Tibial artery (tissue), 4 donors: ENCODE measurements at regions not wholly inside any gene's neighbourhood (a gene's known extent, or its start where the extent isn't known, plus 50 kb on each side); places are given as distances from the start of the nearest gene placed in this dataset.

ENCODE experiments used
- DNase-seq, 2 donors: peaks; one replicate each; pipeline ENCODE4 v3.0.0-alpha.2; 2019
- H3K27ac ChIP-seq, 2 donors: fragments of 200-600 bp; sonication (generic) in 1 of 2; 1 replicate in 1 of 2; 2 replicates in 1 of 2; pipeline ENCODE4 v1.5.1; 2018 to 2019; ENCODE audit warnings: mild to moderate bottlenecking in 1 of 2
- H3K27me3 ChIP-seq, 2 donors: fragments of 200-600 bp; sonication (generic) in 1 of 2; one replicate each; pipeline versions ENCODE4 v1.5.1 to v1.6.0; 2016 to 2019
- H3K36me3 ChIP-seq, 3 donors: fragments of 200-600 bp; sonication (generic) in 2 of 3; one replicate each; pipeline ENCODE4 v1.5.1; 2016 to 2019; ENCODE audit warnings: mild to moderate bottlenecking in 2 of 3
- H3K4me1 ChIP-seq, 4 donors: fragments of 200-600 bp; sonication (generic) in 2 of 4; 1 replicate in 3 of 4; 2 replicates in 1 of 4; pipeline ENCODE4 v1.5.1; 2016 to 2019
- H3K4me3 ChIP-seq, 2 donors: fragments of 200-600 bp; sonication (generic) in 1 of 2; 1 replicate in 1 of 2; 2 replicates in 1 of 2; pipeline ENCODE4 v1.5.1; 2018 to 2019; ENCODE audit warnings: mild to moderate bottlenecking in 2 of 2
- H3K9me3 ChIP-seq, 3 donors: fragments of 200-600 bp; sonication (generic) in 1 of 3; one replicate each; pipeline ENCODE4 v1.5.1; 2016 to 2019
- intact Hi-C: fragments of 100-400 bp; cut with DNase I; formaldehyde crosslinking; loops from one replicate; pipeline ENCODE4 v1.15.0; 2023; ENCODE audit warnings: low total_unique reads
- TF ChIP-seq, protein P1 (sequence below), 2 experiments: fragments of 200-600 bp in 1 of 2; fragments of 450-650 bp in 1 of 2; IDR thresholded peaks; one replicate each; pipeline ENCODE4 v1.5.1; 2017 to 2019; ENCODE audit warnings: antibody characterized with exemption in 2 of 2, mild to moderate bottlenecking in 1 of 2, moderate library complexity in 1 of 2

DNA sequence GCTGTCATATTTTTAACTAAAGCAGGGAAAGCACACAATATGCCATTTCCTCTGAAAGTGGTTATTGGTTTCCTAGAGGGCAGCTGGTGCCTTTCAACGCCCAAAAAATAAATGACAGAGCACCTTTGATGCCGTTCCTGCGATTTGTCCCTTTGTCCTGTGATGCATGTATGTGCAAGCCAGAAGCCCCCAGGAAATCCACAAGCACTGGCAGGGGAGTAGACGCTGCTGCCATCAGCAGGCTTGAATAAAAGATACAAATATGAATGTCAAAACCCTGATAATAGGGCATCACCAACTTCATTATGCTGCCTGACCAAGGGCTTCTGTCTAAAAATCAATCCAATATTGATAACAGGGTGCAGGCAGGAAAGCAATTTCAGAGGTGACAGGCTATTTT lies 246.1 kb downstream of the FBXO15 start:
- no peak overlapping the region for H3K4me3 ChIP-seq
- intact Hi-C loops: no loop called here
- no peak overlapping the region for H3K27ac ChIP-seq
- no peak for DNase-seq
- TF ChIP-seq, protein P1, sequence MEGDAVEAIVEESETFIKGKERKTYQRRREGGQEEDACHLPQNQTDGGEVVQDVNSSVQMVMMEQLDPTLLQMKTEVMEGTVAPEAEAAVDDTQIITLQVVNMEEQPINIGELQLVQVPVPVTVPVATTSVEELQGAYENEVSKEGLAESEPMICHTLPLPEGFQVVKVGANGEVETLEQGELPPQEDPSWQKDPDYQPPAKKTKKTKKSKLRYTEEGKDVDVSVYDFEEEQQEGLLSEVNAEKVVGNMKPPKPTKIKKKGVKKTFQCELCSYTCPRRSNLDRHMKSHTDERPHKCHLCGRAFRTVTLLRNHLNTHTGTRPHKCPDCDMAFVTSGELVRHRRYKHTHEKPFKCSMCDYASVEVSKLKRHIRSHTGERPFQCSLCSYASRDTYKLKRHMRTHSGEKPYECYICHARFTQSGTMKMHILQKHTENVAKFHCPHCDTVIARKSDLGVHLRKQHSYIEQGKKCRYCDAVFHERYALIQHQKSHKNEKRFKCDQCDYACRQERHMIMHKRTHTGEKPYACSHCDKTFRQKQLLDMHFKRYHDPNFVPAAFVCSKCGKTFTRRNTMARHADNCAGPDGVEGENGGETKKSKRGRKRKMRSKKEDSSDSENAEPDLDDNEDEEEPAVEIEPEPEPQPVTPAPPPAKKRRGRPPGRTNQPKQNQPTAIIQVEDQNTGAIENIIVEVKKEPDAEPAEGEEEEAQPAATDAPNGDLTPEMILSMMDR (IDR thresholded peaks at IDR 0.05): no peak
- H3K9me3 ChIP-seq: no peaks in the 10 kb centered on the region
- H3K4me1 ChIP-seq: no peaks in the 10 kb centered on the region
- no peaks in the 10 kb centered on the region for H3K27me3 ChIP-seq
- no peaks in the 10 kb centered on the region for H3K36me3 ChIP-seq

- TF ChIP-seq, protein P1 (IDR thresholded peaks at IDR 0.05): no peak
- Histone ChIP-seq H3K27ac (no peak overlapping the region), H3K4me3 (no peak overlapping the region), H3K36me3 (no peaks in the 10 kb centered on the region), H3K9me3 (no peaks in the 10 kb centered on the region), H3K4me1 (no peaks in the 10 kb centered on the region), H3K27me3 (no peaks in the 10 kb centered on the region)
- DNase-seq: no peak
- intact Hi-C loops: no loop called here
Observed at GRCh38 chr18:73901151-73901550, 246.5 kb downstream of the FBXO15 start.

GRCh38 chr18:73900106-73900835 lies 247.4 kb downstream of the FBXO15 start:
- no peak overlapping the region for H3K27ac ChIP-seq
- no peak overlapping the region for H3K4me3 ChIP-seq
- H3K9me3 ChIP-seq: no peaks in the 10 kb centered on the region
- no peaks in the 10 kb centered on the region for H3K36me3 ChIP-seq
- intact Hi-C loops: no loop called here
- TF ChIP-seq, protein P1 (IDR thresholded peaks at IDR 0.05): no peak
- no peaks in the 10 kb centered on the region for H3K27me3 ChIP-seq
- H3K4me1 ChIP-seq: no peaks in the 10 kb centered on the region
- no peak for DNase-seq

DNA sequence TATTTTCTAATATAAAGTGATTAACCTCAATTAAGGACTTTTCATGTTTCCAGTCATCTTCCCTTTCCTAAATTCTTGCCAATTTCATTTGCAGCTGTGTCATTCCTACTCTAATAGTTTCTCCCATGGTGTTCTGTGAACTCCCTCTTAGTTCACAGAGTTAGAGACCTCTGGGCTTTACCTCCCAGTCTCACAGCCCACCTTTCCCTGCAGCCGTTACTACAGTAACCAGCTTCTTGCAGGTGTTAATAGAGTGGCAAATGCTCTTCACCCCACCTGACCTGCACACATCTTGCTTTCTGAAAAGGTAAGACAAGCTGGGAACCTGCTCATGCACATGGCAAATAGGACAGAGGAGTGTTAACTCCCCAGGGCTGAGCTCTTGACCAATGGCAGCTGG lies 250.1 kb downstream of the FBXO15 start:
- no peak for DNase-seq
- intact Hi-C loops: no loop called here

GRCh38 chr18:73896685-73897084 lies 250.9 kb downstream of the FBXO15 start:
- TF ChIP-seq, protein P1 (IDR thresholded peaks at IDR 0.05): no peak
- DNase-seq: no peak
- Histone ChIP-seq H3K4me1 (no peaks in the 10 kb centered on the region), H3K9me3 (no peaks in the 10 kb centered on the region), H3K27me3 (no peaks in the 10 kb centered on the region), H3K27ac (no peak overlapping the region), H3K4me3 (no peak overlapping the region), H3K36me3 (no peaks in the 10 kb centered on the region)
- intact Hi-C loops: no loop called here

More for the DNA sequence above, 250.1 kb downstream of the FBXO15 start:
- Histone ChIP-seq H3K4me1 (no peaks in the 10 kb centered on the region), H3K4me3 (no peak overlapping the region), H3K27me3 (no peaks in the 10 kb centered on the region), H3K27ac (no peak overlapping the region), H3K36me3 (no peaks in the 10 kb centered on the region), H3K9me3 (no peaks in the 10 kb centered on the region)
- TF ChIP-seq, protein P1 (IDR thresholded peaks at IDR 0.05): no peak
